A673 (cell line): ENCODE measurements at regions not wholly inside any gene's neighbourhood (a gene's known extent, or its start where the extent isn't known, plus 50 kb on each side); places are given as distances from the start of the nearest gene placed in this dataset.

Experiments used
- BruUV-seq: library from RNA; stranded (reverse); fragments of 400-500 nt; replicated peaks from 2 replicates; lab custom pipeline; 2021; lab: Mats Ljungman, UMichigan
- CTCF ChIA-PET: fragments of 300-600 bp; sonication (Branson Sonifier 250); formaldehyde crosslinking; loops from one replicate; lab custom pipeline; 2022; ENCODE audit warnings: antibody characterized with exemption; lab: Charles Lee
- POLR2A ChIA-PET: fragments of 300-600 bp; sonication (Branson Sonifier 250); formaldehyde crosslinking; loops from one replicate; lab custom pipeline; 2022; ENCODE audit warnings: antibody characterized with exemption; ENCODE audit not compliant: low non-redundant PET; lab: Charles Lee
- DNase-seq: peaks from one replicate; pipeline ENCODE4 v3.0.0-alpha.2; 2015; ENCODE audit warnings: low spot score
- H3K27ac ChIP-seq: fragments of 200-600 bp; sonication (generic); 2 replicates; pipeline ENCODE4 v1.5.1; 2016; ENCODE audit warnings: mixed run types, low read depth, mild to moderate bottlenecking, mixed read lengths, antibody characterized with exemption, low read length; ENCODE audit not compliant: poor library complexity, severe bottlenecking
- H3K27me3 ChIP-seq: fragments of 200-600 bp; sonication (generic); replicated peaks from 2 replicates; pipeline ENCODE4 v1.6.1; 2017; ENCODE audit warnings: mixed run types, low read depth, mild to moderate bottlenecking, mixed read lengths, antibody characterized with exemption, low read length; ENCODE audit not compliant: insufficient read depth, poor library complexity
- H3K36me3 ChIP-seq: fragments of 200-600 bp; sonication (generic); 2 replicates; pipeline ENCODE4 v1.6.1; 2016; ENCODE audit warnings: mixed run types, mild to moderate bottlenecking, mixed read lengths, antibody characterized with exemption, low read length; ENCODE audit not compliant: insufficient read depth, poor library complexity, severe bottlenecking
- H3K4me1 ChIP-seq: fragments of 200-600 bp; sonication (generic); 2 replicates; pipeline ENCODE4 v1.6.1; 2017; ENCODE audit warnings: mixed run types, mild to moderate bottlenecking, mixed read lengths, antibody characterized with exemption, low read length; ENCODE audit not compliant: insufficient read depth, poor library complexity, severe bottlenecking
- H3K4me3 ChIP-seq: fragments of 200-600 bp; sonication (generic); 2 replicates; pipeline ENCODE4 v1.5.1; 2016; ENCODE audit warnings: low read depth, mixed run types, mild to moderate bottlenecking, mixed read lengths, low read length; ENCODE audit not compliant: poor library complexity, severe bottlenecking
- H3K9me3 ChIP-seq: fragments of 200-600 bp; sonication (generic); 2 replicates; pipeline ENCODE4 v1.6.1; 2016; ENCODE audit warnings: mixed run types, low read depth, mild to moderate bottlenecking, mixed read lengths, antibody characterized with exemption, low read length; ENCODE audit not compliant: poor library complexity, severe bottlenecking
- EZH2 ChIP-seq: fragments of 200-600 bp; sonication (generic); IDR thresholded peaks from 2 replicates; pipeline ENCODE4 v1.6.1; 2017; ENCODE audit warnings: borderline replicate concordance, low read depth, mild to moderate bottlenecking, mixed read lengths, antibody characterized with exemption, low read length; ENCODE audit not compliant: poor library complexity, severe bottlenecking
- intact Hi-C: fragments of 100-400 bp; cut with micrococcal nuclease; formaldehyde crosslinking; loops from one replicate; pipeline ENCODE4 v1.10.0; 2022; ENCODE audit not compliant: unreplicated experiment
- TF ChIP-seq, protein P1 (sequence below): fragments of 300-800, 200-600 bp; sonication (generic); conservative IDR thresholded peaks from 2 replicates; pipeline ENCODE4 v1.5.1; 2017; ENCODE audit warnings: low read depth, mild to moderate bottlenecking, antibody characterized with exemption, low read length, moderate library complexity, mixed read lengths

DNA sequence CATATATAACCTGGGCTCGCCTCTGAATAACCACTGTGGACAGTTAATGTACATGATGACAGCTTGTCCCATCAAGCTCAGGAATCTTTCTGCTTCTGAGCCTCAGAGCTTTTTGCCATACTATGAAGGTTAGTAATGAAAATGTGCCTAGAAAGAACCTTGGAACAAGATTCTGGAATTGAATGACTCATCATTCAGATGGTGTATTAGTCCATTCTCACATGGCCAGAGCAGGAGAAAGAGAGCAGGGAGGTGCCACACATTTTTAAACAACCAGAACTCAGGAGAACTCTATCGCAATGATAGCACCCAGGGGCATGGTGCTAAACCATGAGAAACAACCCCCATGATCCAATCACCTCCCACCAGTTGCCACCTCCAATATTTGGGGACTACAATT, 542.1 kb downstream of the PRR16 start:
- Histone ChIP-seq H3K36me3 (no peaks in the 10 kb centered on the region), H3K27me3 (no peaks in the 10 kb centered on the region), H3K27ac (no peak overlapping the region), H3K9me3 (no peaks in the 10 kb centered on the region), H3K4me1 (no peaks in the 10 kb centered on the region), H3K4me3 (no peak overlapping the region)
- ChIA-PET POLR2A (no interaction called here), CTCF (no interaction called here)
- DNase-seq: no peak
- intact Hi-C loops: no loop called here
- no TSS peak for BruUV-seq
- no peak for TF ChIP-seq EZH2
- TF ChIP-seq, protein P1, sequence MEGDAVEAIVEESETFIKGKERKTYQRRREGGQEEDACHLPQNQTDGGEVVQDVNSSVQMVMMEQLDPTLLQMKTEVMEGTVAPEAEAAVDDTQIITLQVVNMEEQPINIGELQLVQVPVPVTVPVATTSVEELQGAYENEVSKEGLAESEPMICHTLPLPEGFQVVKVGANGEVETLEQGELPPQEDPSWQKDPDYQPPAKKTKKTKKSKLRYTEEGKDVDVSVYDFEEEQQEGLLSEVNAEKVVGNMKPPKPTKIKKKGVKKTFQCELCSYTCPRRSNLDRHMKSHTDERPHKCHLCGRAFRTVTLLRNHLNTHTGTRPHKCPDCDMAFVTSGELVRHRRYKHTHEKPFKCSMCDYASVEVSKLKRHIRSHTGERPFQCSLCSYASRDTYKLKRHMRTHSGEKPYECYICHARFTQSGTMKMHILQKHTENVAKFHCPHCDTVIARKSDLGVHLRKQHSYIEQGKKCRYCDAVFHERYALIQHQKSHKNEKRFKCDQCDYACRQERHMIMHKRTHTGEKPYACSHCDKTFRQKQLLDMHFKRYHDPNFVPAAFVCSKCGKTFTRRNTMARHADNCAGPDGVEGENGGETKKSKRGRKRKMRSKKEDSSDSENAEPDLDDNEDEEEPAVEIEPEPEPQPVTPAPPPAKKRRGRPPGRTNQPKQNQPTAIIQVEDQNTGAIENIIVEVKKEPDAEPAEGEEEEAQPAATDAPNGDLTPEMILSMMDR: no peak

DNA sequence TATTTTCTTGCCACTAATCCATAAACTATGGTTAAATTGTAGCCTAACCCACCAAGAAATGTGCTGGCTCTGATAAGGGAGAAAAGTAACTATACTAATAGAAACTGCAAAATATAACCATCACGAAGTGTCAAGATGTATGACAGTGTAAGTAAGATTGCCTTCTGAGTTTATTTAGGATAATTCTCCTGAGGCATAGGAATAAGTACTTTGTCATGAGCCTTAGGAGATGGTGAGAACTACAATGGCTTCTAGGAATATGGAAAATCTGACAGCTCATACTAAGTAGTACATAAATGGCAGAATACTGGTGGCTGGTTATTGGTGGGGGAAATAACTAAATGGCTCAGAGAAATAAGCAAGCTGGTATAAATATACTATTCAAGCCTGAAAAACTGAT, 543.9 kb downstream of the PRR16 start:
- no peaks in the 10 kb centered on the region for H3K9me3 ChIP-seq
- no TSS peak for BruUV-seq
- intact Hi-C loops: no loop called here
- no peaks in the 10 kb centered on the region for H3K4me1 ChIP-seq
- POLR2A ChIA-PET: no interaction called here
- CTCF ChIA-PET: no interaction called here
- TF ChIP-seq EZH2: no peak
- TF ChIP-seq, protein P1: no peak
- H3K4me3 ChIP-seq: no peak overlapping the region
- no peaks in the 10 kb centered on the region for H3K27me3 ChIP-seq
- DNase-seq: no peak
- H3K36me3 ChIP-seq: no peaks in the 10 kb centered on the region
- no peak overlapping the region for H3K27ac ChIP-seq

DNA sequence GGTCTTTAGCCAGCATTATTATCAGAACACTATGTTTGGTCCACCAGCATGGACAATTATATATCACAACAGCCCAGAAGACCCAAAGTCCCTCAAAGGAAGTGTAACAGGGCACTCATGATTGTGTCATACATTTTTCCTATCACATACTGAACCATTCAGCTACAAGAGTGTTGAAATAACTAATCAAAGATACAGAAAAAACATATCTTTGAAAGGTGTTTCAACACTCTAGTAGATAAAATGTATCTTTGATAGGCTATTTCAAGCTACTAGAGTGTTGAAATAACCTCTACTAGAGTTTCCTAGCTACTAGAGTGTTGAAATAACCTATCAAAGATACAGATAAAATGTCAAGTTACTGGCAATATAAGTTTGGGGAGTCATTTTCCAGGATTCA, 545.0 kb downstream of the PRR16 start:
- Histone ChIP-seq H3K9me3 (no peaks in the 10 kb centered on the region), H3K27ac (no peak overlapping the region), H3K4me1 (no peaks in the 10 kb centered on the region), H3K4me3 (no peak overlapping the region), H3K36me3 (no peaks in the 10 kb centered on the region), H3K27me3 (no peaks in the 10 kb centered on the region)
- DNase-seq: no peak
- ChIA-PET CTCF (no interaction called here), POLR2A (no interaction called here)
- no peak for TF ChIP-seq EZH2
- TF ChIP-seq, protein P1: no peak
- BruUV-seq: no TSS peak
- intact Hi-C loops: no loop called here
